ENCODE measurements at regions not wholly inside any gene's neighbourhood (a gene's known extent, or its start where the extent isn't known, plus 50 kb on each side); places are given as distances from the start of the nearest gene placed in this dataset.

DNA sequence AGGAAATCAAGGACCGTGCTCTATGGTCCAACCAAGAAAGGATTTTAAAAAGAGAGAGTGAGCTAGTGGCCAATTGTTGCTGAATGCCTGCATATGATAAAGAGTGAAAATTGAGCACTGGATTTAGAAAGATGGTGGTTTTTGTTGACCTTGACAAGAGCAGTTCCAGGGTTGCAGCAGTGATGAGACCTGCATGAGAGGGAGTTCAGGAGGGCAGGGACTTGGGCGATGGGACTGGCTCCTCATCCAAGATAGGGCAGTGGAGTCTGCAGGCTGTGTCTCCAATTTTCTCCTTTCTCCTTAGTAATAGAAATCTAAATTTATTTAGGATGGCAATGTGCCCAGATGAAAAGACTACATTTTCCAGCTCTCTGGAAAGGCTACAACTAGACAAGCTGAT, 94.0 kb upstream of the B3GAT1 start:
- no peaks in the 10 kb centered on the region for H3K9me3 ChIP-seq (ENCODE audit: control insufficient read depth in 1 of 2, insufficient read depth in 1 of 2, low read depth in 1 of 2, low read length in 2 of 2)
- ChIA-PET CTCF (no interaction called here), POLR2A (no interaction called here), RAD21 (ENCODE audit: low non-redundant PET in 1 of 2, low total read pairs in 2 of 2, uncharacterized antibody in 2 of 2, unreplicated experiment in 2 of 2) (no interaction called here)
- no TSS peak for BruUV-seq (replicated peaks)
- H3K4me2 ChIP-seq (ENCODE audit: low read length), result no peak overlapping the region
- no peak for DNase-seq (ENCODE audit: low read depth, low spot score)
- no peak overlapping the region for H3K27ac ChIP-seq (ENCODE audit: low read depth, low read length)
- intact Hi-C loops (cut with micrococcal nuclease), result no loop called here
- H3K9me2 ChIP-seq (ENCODE audit: insufficient read depth), result no peaks in the 10 kb centered on the region
- H3K79me2 ChIP-seq (ENCODE audit: insufficient read depth, low read length), result no peaks in the 10 kb centered on the region
- no peak for ATAC-seq
- TF ChIP-seq POLR2A (IDR thresholded peaks at IDR 0.05; ENCODE audit: borderline replicate concordance, extremely low read depth, insufficient read depth, insufficient read length) (no peak), ZNF274 (IDR thresholded peaks at IDR 0.05; ENCODE audit: low read depth, low read length) (no peak), TCF7L2 (IDR thresholded peaks at IDR 0.05; ENCODE audit: borderline replicate concordance, extremely low read depth, insufficient read depth, insufficient read length) (no peak), SRF (IDR thresholded peaks at IDR 0.05; ENCODE audit: low read depth) (no peak), EZH2 (IDR thresholded peaks at IDR 0.05) (no peak), ZFX (IDR thresholded peaks at IDR 0.05) (no peak), SIN3A (IDR thresholded peaks at IDR 0.05; ENCODE audit: low read depth) (no peak), FOSL1 (IDR thresholded peaks at IDR 0.05; ENCODE audit: low read depth) (no peak), CBX3 (IDR thresholded peaks at IDR 0.05; ENCODE audit: low read depth) (no peak)
- TF ChIP-seq, protein P1, sequence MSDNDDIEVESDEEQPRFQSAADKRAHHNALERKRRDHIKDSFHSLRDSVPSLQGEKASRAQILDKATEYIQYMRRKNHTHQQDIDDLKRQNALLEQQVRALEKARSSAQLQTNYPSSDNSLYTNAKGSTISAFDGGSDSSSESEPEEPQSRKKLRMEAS (IDR thresholded peaks at IDR 0.05), result no peak
- TF ChIP-seq, protein P2, sequence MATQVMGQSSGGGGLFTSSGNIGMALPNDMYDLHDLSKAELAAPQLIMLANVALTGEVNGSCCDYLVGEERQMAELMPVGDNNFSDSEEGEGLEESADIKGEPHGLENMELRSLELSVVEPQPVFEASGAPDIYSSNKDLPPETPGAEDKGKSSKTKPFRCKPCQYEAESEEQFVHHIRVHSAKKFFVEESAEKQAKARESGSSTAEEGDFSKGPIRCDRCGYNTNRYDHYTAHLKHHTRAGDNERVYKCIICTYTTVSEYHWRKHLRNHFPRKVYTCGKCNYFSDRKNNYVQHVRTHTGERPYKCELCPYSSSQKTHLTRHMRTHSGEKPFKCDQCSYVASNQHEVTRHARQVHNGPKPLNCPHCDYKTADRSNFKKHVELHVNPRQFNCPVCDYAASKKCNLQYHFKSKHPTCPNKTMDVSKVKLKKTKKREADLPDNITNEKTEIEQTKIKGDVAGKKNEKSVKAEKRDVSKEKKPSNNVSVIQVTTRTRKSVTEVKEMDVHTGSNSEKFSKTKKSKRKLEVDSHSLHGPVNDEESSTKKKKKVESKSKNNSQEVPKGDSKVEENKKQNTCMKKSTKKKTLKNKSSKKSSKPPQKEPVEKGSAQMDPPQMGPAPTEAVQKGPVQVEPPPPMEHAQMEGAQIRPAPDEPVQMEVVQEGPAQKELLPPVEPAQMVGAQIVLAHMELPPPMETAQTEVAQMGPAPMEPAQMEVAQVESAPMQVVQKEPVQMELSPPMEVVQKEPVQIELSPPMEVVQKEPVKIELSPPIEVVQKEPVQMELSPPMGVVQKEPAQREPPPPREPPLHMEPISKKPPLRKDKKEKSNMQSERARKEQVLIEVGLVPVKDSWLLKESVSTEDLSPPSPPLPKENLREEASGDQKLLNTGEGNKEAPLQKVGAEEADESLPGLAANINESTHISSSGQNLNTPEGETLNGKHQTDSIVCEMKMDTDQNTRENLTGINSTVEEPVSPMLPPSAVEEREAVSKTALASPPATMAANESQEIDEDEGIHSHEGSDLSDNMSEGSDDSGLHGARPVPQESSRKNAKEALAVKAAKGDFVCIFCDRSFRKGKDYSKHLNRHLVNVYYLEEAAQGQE (IDR thresholded peaks at IDR 0.05; ENCODE audit: low read depth), result no peak
- TF ChIP-seq, protein P3, sequence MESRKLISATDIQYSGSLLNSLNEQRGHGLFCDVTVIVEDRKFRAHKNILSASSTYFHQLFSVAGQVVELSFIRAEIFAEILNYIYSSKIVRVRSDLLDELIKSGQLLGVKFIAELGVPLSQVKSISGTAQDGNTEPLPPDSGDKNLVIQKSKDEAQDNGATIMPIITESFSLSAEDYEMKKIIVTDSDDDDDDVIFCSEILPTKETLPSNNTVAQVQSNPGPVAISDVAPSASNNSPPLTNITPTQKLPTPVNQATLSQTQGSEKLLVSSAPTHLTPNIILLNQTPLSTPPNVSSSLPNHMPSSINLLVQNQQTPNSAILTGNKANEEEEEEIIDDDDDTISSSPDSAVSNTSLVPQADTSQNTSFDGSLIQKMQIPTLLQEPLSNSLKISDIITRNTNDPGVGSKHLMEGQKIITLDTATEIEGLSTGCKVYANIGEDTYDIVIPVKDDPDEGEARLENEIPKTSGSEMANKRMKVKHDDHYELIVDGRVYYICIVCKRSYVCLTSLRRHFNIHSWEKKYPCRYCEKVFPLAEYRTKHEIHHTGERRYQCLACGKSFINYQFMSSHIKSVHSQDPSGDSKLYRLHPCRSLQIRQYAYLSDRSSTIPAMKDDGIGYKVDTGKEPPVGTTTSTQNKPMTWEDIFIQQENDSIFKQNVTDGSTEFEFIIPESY (IDR thresholded peaks at IDR 0.05; ENCODE audit: extremely low read depth, insufficient replicate concordance, low read length), result no peak
- TF ChIP-seq, protein P4, sequence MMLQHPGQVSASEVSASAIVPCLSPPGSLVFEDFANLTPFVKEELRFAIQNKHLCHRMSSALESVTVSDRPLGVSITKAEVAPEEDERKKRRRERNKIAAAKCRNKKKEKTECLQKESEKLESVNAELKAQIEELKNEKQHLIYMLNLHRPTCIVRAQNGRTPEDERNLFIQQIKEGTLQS (IDR thresholded peaks at IDR 0.05), result no peak
- H3K4me1 ChIP-seq (ENCODE audit: control insufficient read depth in 1 of 2, insufficient read depth in 2 of 2, low read length in 2 of 2), result no peaks in the 10 kb centered on the region
- H3K36me3 ChIP-seq (ENCODE audit: control insufficient read depth in 1 of 2, insufficient read depth in 2 of 2, low read length in 2 of 2), result no peaks in the 10 kb centered on the region
- H3K9ac ChIP-seq (ENCODE audit: low read length), result no peak overlapping the region
- H4K20me1 ChIP-seq (ENCODE audit: insufficient read depth), result no peaks in the 10 kb centered on the region
- H3K27me3 ChIP-seq (ENCODE audit: insufficient read depth, low read length), result peaks cover 7% of the 10 kb centered on the region; the same call in 1 of the 2 replicates
- H2AFZ ChIP-seq (ENCODE audit: low read depth, low read length, poor library complexity, severe bottlenecking), result no peak overlapping the region
- H3K4me3 ChIP-seq (replicated peaks in 1 of 2; ENCODE audit: low read depth in 1 of 2, low read length in 2 of 2), result no peak overlapping the region

All from HCT116 (cell line).